CD4-positive, alpha-beta T cell (primary cell): ENCODE measurements at regions not wholly inside any gene's neighbourhood (a gene's known extent, or its start where the extent isn't known, plus 50 kb on each side); places are given as distances from the start of the nearest gene placed in this dataset.

ENCODE experiments used
- ATAC-seq: fragments of 200-7000 bp; cut with Tn5 transposase; one replicate; pipeline ENCODE4 v1.10.0; 2022; ENCODE audit warnings: mild to moderate bottlenecking; ENCODE audit not compliant: poor library complexity
- CTCF ChIA-PET: fragments of 350-600 bp; sonication (Branson Sonifier 250); formaldehyde crosslinking; loops from one replicate; lab custom pipeline; 2021; ENCODE audit warnings: antibody characterized with exemption, inconsistent platforms; lab: Charles Lee
- POLR2A ChIA-PET: fragments of 350-600 bp; sonication (Branson Sonifier 250); formaldehyde crosslinking; loops from one replicate; lab custom pipeline; 2021; ENCODE audit warnings: antibody characterized with exemption, inconsistent platforms; lab: Charles Lee
- DNase-seq, 14 experiments: peaks; one replicate each; pipeline ENCODE4 v3.0.0-alpha.2; 2013 to 2020; ENCODE audit warnings: mixed read lengths in 2 of 14
- H3K27ac ChIP-seq, 2 donors: one replicate each; pipeline versions ENCODE4 v1.5.1 to v1.7.0; 2013; ENCODE audit warnings: low read length in 2 of 2, low read depth in 1 of 2, mild to moderate bottlenecking in 1 of 2
- H3K27me3 ChIP-seq, 2 experiments: 1 replicate in 1 of 2; 2 replicates in 1 of 2; pipeline versions ENCODE4 v1.6.1 to v1.7.0; 2013; ENCODE audit warnings: low read length in 2 of 2, control low read depth in 1 of 2, mild to moderate bottlenecking in 1 of 2, moderate library complexity in 1 of 2; ENCODE audit not compliant: insufficient read depth in 2 of 2, control insufficient read depth in 1 of 2
- H3K36me3 ChIP-seq: one replicate; pipeline ENCODE4 v1.6.1; 2013; ENCODE audit warnings: low read length, control low read depth; ENCODE audit not compliant: insufficient read depth
- H3K4me1 ChIP-seq: one replicate; pipeline ENCODE4 v1.6.1; 2013; ENCODE audit warnings: low read length, control low read depth; ENCODE audit not compliant: insufficient read depth
- H3K4me3 ChIP-seq: one replicate; pipeline ENCODE4 v1.5.1; 2013; ENCODE audit warnings: mild to moderate bottlenecking, low read length, moderate library complexity
- H3K9me3 ChIP-seq, 2 experiments: 1 replicate in 1 of 2; 2 replicates in 1 of 2; pipeline versions ENCODE4 v1.6.1 to v1.7.0; 2013; ENCODE audit warnings: low read length in 2 of 2, mild to moderate bottlenecking in 2 of 2, control low read depth in 1 of 2, moderate library complexity in 1 of 2; ENCODE audit not compliant: control insufficient read depth in 1 of 2, insufficient read depth in 1 of 2
- H3K27ac Mint-ChIP-seq: one replicate; pipeline ENCODE4 v1.8.0; 2020; ENCODE audit warnings: mixed read lengths
- H3K27me3 Mint-ChIP-seq: one replicate; pipeline ENCODE4 v1.8.0; 2021; ENCODE audit warnings: mixed read lengths
- H3K36me3 Mint-ChIP-seq: one replicate; pipeline ENCODE4 v1.8.0; 2021; ENCODE audit warnings: low read depth, mixed read lengths
- H3K4me1 Mint-ChIP-seq: one replicate; pipeline ENCODE4 v1.8.0; 2021; ENCODE audit warnings: low read depth, mixed read lengths
- H3K4me3 Mint-ChIP-seq: one replicate; pipeline ENCODE4 v1.8.0; 2020; ENCODE audit warnings: mild to moderate bottlenecking, mixed read lengths
- H3K9me3 Mint-ChIP-seq: one replicate; pipeline ENCODE4 v1.8.0; 2020; ENCODE audit warnings: mixed read lengths
- intact Hi-C, 2 experiments: fragments of 100-400 bp; cut with DNase I in 1 of 2; cut with micrococcal nuclease in 1 of 2; formaldehyde crosslinking; loops; one replicate each; pipeline versions ENCODE4 v1.15.1 to v1.9.0; 2023 to 2025; cut with DNase I, micrococcal nuclease
- TF ChIP-seq, protein P1 (sequence below): fragments of 200-600 bp; IDR thresholded peaks from one replicate; pipeline ENCODE4 v1.8.0; 2022; ENCODE audit warnings: antibody characterized with exemption, mild to moderate bottlenecking

DNA sequence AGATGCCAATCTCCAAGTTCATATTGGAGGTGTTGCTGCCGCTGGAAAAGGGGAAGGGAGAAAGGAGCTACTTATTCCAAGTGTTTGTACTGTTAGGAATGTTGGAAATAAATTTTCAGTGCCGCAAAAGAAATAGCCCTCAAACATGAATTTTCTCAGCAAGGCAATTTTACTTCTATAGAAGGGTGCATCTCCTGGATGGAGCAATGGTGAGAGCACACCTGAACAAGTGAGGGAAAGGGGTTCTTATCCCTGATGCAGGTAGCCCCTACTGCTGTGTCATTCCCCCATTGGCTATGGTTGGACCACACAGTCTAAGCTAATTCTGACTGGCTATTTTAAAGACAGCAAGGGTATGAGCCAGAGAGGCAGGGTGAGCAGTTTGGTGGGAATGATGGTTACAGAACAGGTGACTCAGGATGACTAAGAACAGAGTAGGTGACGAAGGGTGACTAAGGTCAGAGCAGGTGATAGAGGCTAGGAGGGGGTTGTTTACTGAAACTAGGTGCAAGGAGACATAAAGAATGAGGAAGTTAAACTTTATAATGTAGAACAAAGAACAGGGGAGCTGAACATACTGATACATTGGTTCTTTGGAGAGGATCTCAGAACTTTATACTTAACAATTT, 503.5 kb downstream of the EDEM1 start:
- no peaks in the 10 kb centered on the region for H3K27me3 ChIP-seq
- Mint-ChIP-seq H3K27me3 (no peaks in the 10 kb centered on the region), H3K27ac (no peak overlapping the region), H3K9me3 (peaks cover 17% of the 10 kb centered on the region), H3K4me3 (no peak overlapping the region), H3K36me3 (no peaks in the 10 kb centered on the region), H3K4me1 (no peaks in the 10 kb centered on the region)
- POLR2A ChIA-PET = no interaction called here
- H3K9me3 ChIP-seq = peaks cover 4 to 7% of the 10 kb centered on the region in 2 experiments
- DNase-seq (no peak), ATAC-seq (no peak)
- intact Hi-C loops = no loop called here
- TF ChIP-seq, protein P1, sequence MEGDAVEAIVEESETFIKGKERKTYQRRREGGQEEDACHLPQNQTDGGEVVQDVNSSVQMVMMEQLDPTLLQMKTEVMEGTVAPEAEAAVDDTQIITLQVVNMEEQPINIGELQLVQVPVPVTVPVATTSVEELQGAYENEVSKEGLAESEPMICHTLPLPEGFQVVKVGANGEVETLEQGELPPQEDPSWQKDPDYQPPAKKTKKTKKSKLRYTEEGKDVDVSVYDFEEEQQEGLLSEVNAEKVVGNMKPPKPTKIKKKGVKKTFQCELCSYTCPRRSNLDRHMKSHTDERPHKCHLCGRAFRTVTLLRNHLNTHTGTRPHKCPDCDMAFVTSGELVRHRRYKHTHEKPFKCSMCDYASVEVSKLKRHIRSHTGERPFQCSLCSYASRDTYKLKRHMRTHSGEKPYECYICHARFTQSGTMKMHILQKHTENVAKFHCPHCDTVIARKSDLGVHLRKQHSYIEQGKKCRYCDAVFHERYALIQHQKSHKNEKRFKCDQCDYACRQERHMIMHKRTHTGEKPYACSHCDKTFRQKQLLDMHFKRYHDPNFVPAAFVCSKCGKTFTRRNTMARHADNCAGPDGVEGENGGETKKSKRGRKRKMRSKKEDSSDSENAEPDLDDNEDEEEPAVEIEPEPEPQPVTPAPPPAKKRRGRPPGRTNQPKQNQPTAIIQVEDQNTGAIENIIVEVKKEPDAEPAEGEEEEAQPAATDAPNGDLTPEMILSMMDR = no peak
- H3K4me1 ChIP-seq = no peaks in the 10 kb centered on the region
- H3K4me3 ChIP-seq = no peak overlapping the region
- H3K36me3 ChIP-seq = no peaks in the 10 kb centered on the region
- CTCF ChIA-PET = no interaction called here
- H3K27ac ChIP-seq = no peak overlapping the region

DNA sequence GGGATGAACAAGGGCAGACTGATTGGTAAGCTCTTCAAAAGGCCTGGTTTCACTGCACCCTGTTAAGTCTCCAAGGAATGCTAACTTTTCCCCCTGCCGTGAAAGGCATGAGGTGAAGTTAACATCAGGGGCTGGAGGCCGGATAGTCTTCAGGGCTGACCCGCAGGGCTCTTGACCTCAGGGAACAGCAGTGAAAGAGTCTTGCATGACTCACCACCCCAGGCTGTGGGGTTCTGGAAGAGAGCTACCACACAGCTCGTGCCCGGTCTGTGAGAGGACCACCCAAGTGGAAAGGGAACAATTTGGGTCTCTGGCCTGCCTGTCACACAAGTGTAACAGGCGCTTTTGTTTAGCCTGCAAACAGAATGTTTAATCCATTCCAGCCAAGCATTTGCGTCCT, 504.9 kb downstream of the EDEM1 start:
- Histone ChIP-seq H3K27ac (no peak overlapping the region), H3K4me3 (no peak overlapping the region), H3K36me3 (no peaks in the 10 kb centered on the region), H3K9me3 (peaks cover 4 to 7% of the 10 kb centered on the region in 2 experiments), H3K4me1 (no peaks in the 10 kb centered on the region), H3K27me3 (no peaks in the 10 kb centered on the region)
- no peaks in the 10 kb centered on the region for H3K4me1 Mint-ChIP-seq
- CTCF ChIA-PET = no interaction called here
- no peak overlapping the region for H3K27ac Mint-ChIP-seq
- no peak for DNase-seq
- H3K9me3 Mint-ChIP-seq = peaks cover 15% of the 10 kb centered on the region
- no peaks in the 10 kb centered on the region for H3K36me3 Mint-ChIP-seq
- ATAC-seq = no peak
- POLR2A ChIA-PET = no interaction called here
- intact Hi-C loops = no loop called here
- TF ChIP-seq, protein P1 = no peak
- H3K4me3 Mint-ChIP-seq = no peak overlapping the region
- H3K27me3 Mint-ChIP-seq = no peaks in the 10 kb centered on the region

DNA sequence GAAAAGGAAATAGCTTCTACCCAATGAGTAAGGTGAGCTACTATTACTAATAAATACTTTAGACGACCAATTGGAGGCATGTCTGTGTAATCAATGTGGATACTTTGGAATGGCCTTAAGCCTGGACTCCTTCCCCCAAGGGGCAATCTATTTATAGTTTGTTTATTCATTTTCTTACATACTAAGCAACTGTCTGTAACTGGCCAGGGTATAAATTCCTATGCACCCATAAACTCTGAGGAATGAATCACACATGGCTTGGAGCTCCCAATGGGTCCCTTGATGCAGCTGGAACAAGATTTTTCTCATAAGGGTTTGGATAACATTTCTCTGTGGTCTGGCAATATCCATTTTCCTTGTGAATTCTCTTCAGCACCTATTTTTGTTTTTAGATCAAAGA, 506.8 kb downstream of the EDEM1 start:
- Mint-ChIP-seq H3K27me3 (no peaks in the 10 kb centered on the region), H3K9me3 (peaks cover 15% of the 10 kb centered on the region), H3K27ac (no peak overlapping the region), H3K4me3 (no peak overlapping the region), H3K36me3 (no peaks in the 10 kb centered on the region), H3K4me1 (no peaks in the 10 kb centered on the region)
- TF ChIP-seq, protein P1 = no peak
- Histone ChIP-seq H3K9me3 (peaks cover 4 to 7% of the 10 kb centered on the region in 2 experiments), H3K36me3 (no peaks in the 10 kb centered on the region), H3K27ac (no peak overlapping the region), H3K4me3 (no peak overlapping the region), H3K27me3 (no peaks in the 10 kb centered on the region), H3K4me1 (no peaks in the 10 kb centered on the region)
- CTCF ChIA-PET = no interaction called here
- intact Hi-C loops = no loop called here
- POLR2A ChIA-PET = no interaction called here
- ATAC-seq (no peak), DNase-seq (no peak)
